Endothelial cell of umbilical vein (primary cell): ENCODE measurements at regions not wholly inside any gene's neighbourhood (a gene's known extent, or its start where the extent isn't known, plus 50 kb on each side); places are given as distances from the start of the nearest gene placed in this dataset.

ENCODE experiments used
- BruUV-seq: library from RNA; stranded (reverse); fragments of 400-500 nt; replicated peaks from 2 replicates; lab custom pipeline; 2021; lab: Mats Ljungman, UMichigan
- CTCF ChIA-PET: fragments of 300-600, 350-600 bp; sonication (Branson Sonifier 250); formaldehyde crosslinking; loops from one replicate; lab custom pipeline; 2021; ENCODE audit warnings: antibody characterized with exemption, inconsistent platforms; lab: Charles Lee
- POLR2A ChIA-PET: fragments of 300-600, 350-600 bp; sonication (Branson Sonifier 250); formaldehyde crosslinking; loops from one replicate; lab custom pipeline; 2021; ENCODE audit warnings: antibody characterized with exemption, inconsistent platforms; lab: Charles Lee
- DNase-seq: peaks from one replicate; pipeline ENCODE4 v3.0.0-alpha.2; 2011; ENCODE audit warnings: low read depth, low spot score
- FAIRE-seq: peaks from 2 replicates; lab custom pipeline; 2011; peaks lifted over from hg19 to GRCh38; lab: Jason Lieb, UNC
- H2AFZ ChIP-seq: 2 replicates; pipeline ENCODE4 v1.6.0; 2012; ENCODE audit warnings: low read depth, low read length, control low read depth, inconsistent platforms
- H3K27ac ChIP-seq: 2 replicates; pipeline ENCODE4 v1.5.1; 2011; ENCODE audit warnings: low read depth, mild to moderate bottlenecking, control low read depth, low read length, moderate library complexity; ENCODE audit not compliant: insufficient read depth
- H3K27me3 ChIP-seq, 2 experiments: 2 replicates each; pipeline versions ENCODE4 v1.6.0 to v1.6.1; 2011; ENCODE audit warnings: low read length in 2 of 2, mixed read lengths in 1 of 2; ENCODE audit not compliant: control insufficient read depth in 2 of 2, insufficient read depth in 2 of 2
- H3K36me3 ChIP-seq, 2 experiments: 2 replicates in 1 of 2; 3 replicates in 1 of 2; pipeline ENCODE4 v1.5.1; 2011; ENCODE audit warnings: low read length in 2 of 2, mild to moderate bottlenecking in 1 of 2, moderate library complexity in 1 of 2; ENCODE audit not compliant: control insufficient read depth in 2 of 2, insufficient read depth in 2 of 2; ENCODE audit errors: extremely low read depth in 1 of 2
- H3K4me1 ChIP-seq: 3 replicates; pipeline ENCODE4 v1.5.1; 2011; ENCODE audit warnings: mild to moderate bottlenecking, low read length; ENCODE audit not compliant: control insufficient read depth, insufficient read depth; ENCODE audit errors: extremely low read depth
- H3K4me2 ChIP-seq: 2 replicates; pipeline ENCODE4 v1.6.1; 2011; ENCODE audit warnings: low read length, control low read depth, mixed read lengths; ENCODE audit not compliant: insufficient read depth
- H3K4me3 ChIP-seq, 3 experiments: fragments of 200-600 bp in 1 of 3; sonication (generic), shearing (Covaris generic) in 1 of 3; replicated peaks in 1 of 3; 2 replicates each; pipeline ENCODE4 v1.5.1; 2011 to 2016; ENCODE audit warnings: control low read depth in 3 of 3, low read length in 3 of 3, mild to moderate bottlenecking in 2 of 3, inconsistent platforms in 1 of 3, low read depth in 1 of 3, moderate library complexity in 1 of 3; ENCODE audit not compliant: insufficient read depth in 1 of 3
- H3K79me2 ChIP-seq: 2 replicates; pipeline ENCODE4 v1.6.0; 2012; ENCODE audit warnings: low read length, inconsistent platforms; ENCODE audit not compliant: control insufficient read depth, insufficient read depth
- H3K9ac ChIP-seq: replicated peaks from 2 replicates; pipeline ENCODE3; 2011; ENCODE audit warnings: low read length, control low read depth; ENCODE audit not compliant: insufficient read depth; ENCODE audit errors: extremely low read depth
- H3K9me1 ChIP-seq: replicated peaks from 3 replicates; pipeline ENCODE4 v1.6.0; 2011; ENCODE audit warnings: mild to moderate bottlenecking, low read length; ENCODE audit not compliant: control insufficient read depth, insufficient read depth; ENCODE audit errors: extremely low read depth
- H3K9me3 ChIP-seq: replicated peaks from 2 replicates; pipeline ENCODE4 v1.5.1; 2012; ENCODE audit warnings: low read length, inconsistent platforms; ENCODE audit not compliant: control insufficient read depth, insufficient read depth
- H4K20me1 ChIP-seq: replicated peaks from 2 replicates; pipeline ENCODE3; 2011; ENCODE audit warnings: mild to moderate bottlenecking, low read length; ENCODE audit not compliant: control insufficient read depth, insufficient read depth; ENCODE audit errors: extremely low read depth
- EZH2 ChIP-seq: IDR thresholded peaks from 2 replicates; pipeline ENCODE4 v1.6.1; 2012; ENCODE audit warnings: borderline replicate concordance, low read depth, mild to moderate bottlenecking, moderate library complexity, low read length, inconsistent platforms; ENCODE audit not compliant: severe bottlenecking
- FOS ChIP-seq: IDR thresholded peaks from 2 replicates; pipeline ENCODE4 v1.6.1; 2011; ENCODE audit warnings: mild to moderate bottlenecking, low read length, moderate library complexity, borderline replicate concordance; ENCODE audit not compliant: insufficient read depth
- GATA2 ChIP-seq: IDR thresholded peaks from 2 replicates; pipeline ENCODE4 v1.7.0; 2011; ENCODE audit warnings: low read depth, mild to moderate bottlenecking, moderate library complexity, mixed read lengths, low read length; ENCODE audit not compliant: insufficient read length, insufficient read depth
- JUN ChIP-seq: IDR thresholded peaks from 2 replicates; pipeline ENCODE4 v1.6.1; 2011; ENCODE audit warnings: borderline replicate concordance, low read depth; ENCODE audit not compliant: insufficient read length, insufficient read depth
- MYC ChIP-seq: IDR thresholded peaks from one replicate; pipeline ENCODE4 v1.6.1; 2011; ENCODE audit warnings: mild to moderate bottlenecking, low read depth, low read length
- POLR2A ChIP-seq: IDR thresholded peaks from 2 replicates; pipeline ENCODE4 v1.6.1; 2012; ENCODE audit warnings: low read depth, mild to moderate bottlenecking, control low read depth, low read length
- POLR2AphosphoS5 ChIP-seq: IDR thresholded peaks from 2 replicates; pipeline ENCODE4 v1.6.1; 2012; ENCODE audit warnings: low read depth, mild to moderate bottlenecking, control low read depth, low read length, moderate library complexity; ENCODE audit not compliant: insufficient read depth
- dilution Hi-C: fragments of 300-500 bp; cut with MboI; formaldehyde crosslinking; loops from one replicate; pipeline ENCODE4 v1.15.0; 2019; ENCODE audit warnings: low sequenced_read_pairs; ENCODE audit not compliant: extremely low pct_ligation_motif_present
- intact Hi-C: fragments of 100-400 bp; cut with micrococcal nuclease; formaldehyde crosslinking; loops from one replicate; pipeline ENCODE4 v1.10.0; 2022
- TF ChIP-seq, protein P1 (sequence below): IDR thresholded peaks from 2 replicates; pipeline ENCODE4 v1.6.1; 2011; ENCODE audit not compliant: insufficient read depth, insufficient read length
- TF ChIP-seq, protein P2 (sequence below), 2 donors: IDR thresholded peaks; 1 replicate in 1 of 2; 2 replicates in 1 of 2; pipeline ENCODE4 v1.5.1; 2011; ENCODE audit warnings: low read length in 2 of 2, mild to moderate bottlenecking in 2 of 2, moderate library complexity in 2 of 2, control low read depth in 1 of 2, inconsistent platforms in 1 of 2, low read depth in 1 of 2; ENCODE audit not compliant: insufficient read depth in 1 of 2; ENCODE audit errors: extremely low read depth in 1 of 2

DNA sequence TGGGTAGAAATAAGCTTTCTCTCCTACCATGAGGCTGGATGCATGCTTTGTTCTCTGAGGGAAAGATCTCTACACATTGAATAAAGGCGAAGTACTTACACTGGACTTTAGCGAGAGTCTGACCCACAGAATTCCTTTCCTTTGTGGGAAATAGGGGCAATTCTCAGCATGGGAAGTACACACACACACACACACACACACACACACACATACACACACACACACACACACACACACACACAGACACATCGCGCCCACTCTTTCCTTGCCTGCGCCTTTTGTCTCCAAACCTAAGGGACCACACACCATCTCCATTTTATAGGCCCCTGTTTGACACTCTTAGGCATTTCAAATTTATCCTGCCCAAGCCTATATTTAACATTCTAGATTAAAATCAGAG lies 83.8 kb downstream of the LUZP4 start:
- intact Hi-C loops = no loop called here

More for the DNA sequence above, 83.8 kb downstream of the LUZP4 start:
- no TSS peak for BruUV-seq
- H3K79me2 ChIP-seq = no peaks in the 10 kb centered on the region
- no peak overlapping the region for H3K27ac ChIP-seq
- H2AFZ ChIP-seq = no peak overlapping the region
- H3K27me3 ChIP-seq = no peaks in the 10 kb centered on the region
- CTCF ChIA-PET = interaction anchor here (2.7 kb wide), 1 partner anchor 28 kb away, joined by 7 read pairs; no protein-coding TSS in a partner anchor
- FAIRE-seq (no peak), DNase-seq (no peak)
- H3K4me3 ChIP-seq = no peak overlapping the region
- no peaks in the 10 kb centered on the region for H3K9me3 ChIP-seq
- no peaks in the 10 kb centered on the region for H4K20me1 ChIP-seq
- POLR2A ChIA-PET = no interaction called here
- no peak overlapping the region for H3K9ac ChIP-seq
- no peak for TF ChIP-seq POLR2AphosphoS5
- no peak for TF ChIP-seq GATA2
- TF ChIP-seq, protein P1, sequence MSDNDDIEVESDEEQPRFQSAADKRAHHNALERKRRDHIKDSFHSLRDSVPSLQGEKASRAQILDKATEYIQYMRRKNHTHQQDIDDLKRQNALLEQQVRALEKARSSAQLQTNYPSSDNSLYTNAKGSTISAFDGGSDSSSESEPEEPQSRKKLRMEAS = no peak
- TF ChIP-seq EZH2 = no peak
- no peak for TF ChIP-seq FOS
- no peak for TF ChIP-seq JUN
- TF ChIP-seq POLR2A = no peak
- TF ChIP-seq, protein P2, sequence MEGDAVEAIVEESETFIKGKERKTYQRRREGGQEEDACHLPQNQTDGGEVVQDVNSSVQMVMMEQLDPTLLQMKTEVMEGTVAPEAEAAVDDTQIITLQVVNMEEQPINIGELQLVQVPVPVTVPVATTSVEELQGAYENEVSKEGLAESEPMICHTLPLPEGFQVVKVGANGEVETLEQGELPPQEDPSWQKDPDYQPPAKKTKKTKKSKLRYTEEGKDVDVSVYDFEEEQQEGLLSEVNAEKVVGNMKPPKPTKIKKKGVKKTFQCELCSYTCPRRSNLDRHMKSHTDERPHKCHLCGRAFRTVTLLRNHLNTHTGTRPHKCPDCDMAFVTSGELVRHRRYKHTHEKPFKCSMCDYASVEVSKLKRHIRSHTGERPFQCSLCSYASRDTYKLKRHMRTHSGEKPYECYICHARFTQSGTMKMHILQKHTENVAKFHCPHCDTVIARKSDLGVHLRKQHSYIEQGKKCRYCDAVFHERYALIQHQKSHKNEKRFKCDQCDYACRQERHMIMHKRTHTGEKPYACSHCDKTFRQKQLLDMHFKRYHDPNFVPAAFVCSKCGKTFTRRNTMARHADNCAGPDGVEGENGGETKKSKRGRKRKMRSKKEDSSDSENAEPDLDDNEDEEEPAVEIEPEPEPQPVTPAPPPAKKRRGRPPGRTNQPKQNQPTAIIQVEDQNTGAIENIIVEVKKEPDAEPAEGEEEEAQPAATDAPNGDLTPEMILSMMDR (IDR thresholded peaks at IDR 0.05; ENCODE audit: extremely low read depth in 1 of 2, insufficient read depth in 1 of 2, low read depth in 1 of 2, low read length in 2 of 2) = no peak
- no peak for TF ChIP-seq MYC
- dilution Hi-C loops = no loop called here
- peaks cover 16% of the 10 kb centered on the region for H3K4me1 ChIP-seq
- H3K9me1 ChIP-seq = no peaks in the 10 kb centered on the region
- no peaks in the 10 kb centered on the region for H3K36me3 ChIP-seq
- no peak overlapping the region for H3K4me2 ChIP-seq
